ENCODE measurements at regions not wholly inside any gene's neighbourhood (a gene's known extent, or its start where the extent isn't known, plus 50 kb on each side); places are given as distances from the start of the nearest gene placed in this dataset.

DNA sequence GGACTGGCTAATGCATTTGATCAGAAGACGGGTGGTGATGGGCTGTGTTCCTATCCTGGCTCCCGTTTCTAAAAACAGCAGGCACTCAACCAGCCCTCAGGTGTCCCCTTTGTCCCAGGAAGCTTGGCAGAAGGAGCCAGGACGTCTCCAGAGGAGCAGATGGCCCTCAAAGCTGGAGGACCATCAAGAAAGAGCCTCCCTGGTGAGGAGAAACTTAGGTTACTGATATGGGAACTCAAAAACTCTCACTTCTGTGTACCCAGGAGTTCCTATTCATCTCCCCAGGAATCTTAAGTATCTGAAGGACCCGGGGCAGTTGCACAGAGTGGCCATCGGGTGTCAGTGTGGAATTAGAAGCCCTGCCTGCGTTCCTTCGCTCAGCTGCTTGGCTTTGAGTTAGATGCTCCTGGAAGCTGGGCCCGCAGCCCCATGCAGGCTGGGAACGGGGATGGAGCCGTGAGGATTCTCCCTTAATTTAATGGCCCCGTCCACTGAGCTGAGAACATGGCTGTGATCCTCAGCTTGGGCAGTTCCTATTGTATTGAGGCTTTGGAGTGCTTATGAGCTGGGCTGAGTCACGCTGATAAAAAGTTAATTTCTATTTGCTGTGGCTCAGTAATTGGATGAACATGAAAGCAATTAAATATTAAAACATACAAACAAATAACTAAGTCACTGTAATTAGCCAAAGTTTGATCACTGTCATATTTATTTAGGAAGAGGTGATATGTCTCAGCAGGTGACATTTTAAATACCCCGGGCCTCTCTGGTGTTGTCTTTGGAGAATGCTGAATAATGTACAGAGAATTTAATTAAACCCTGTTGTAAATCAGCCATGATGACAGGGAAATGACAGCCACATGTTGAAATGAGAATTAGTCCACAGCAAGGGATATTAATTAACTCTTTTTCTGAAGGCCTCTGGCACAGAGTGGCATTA lies 402.1 kb downstream of the SEC14L1 start:
- H3K4me3 ChIP-seq (ENCODE audit: low read depth in 1 of 2, low read length in 1 of 2): no peak overlapping the region
- TF ChIP-seq, protein P1, sequence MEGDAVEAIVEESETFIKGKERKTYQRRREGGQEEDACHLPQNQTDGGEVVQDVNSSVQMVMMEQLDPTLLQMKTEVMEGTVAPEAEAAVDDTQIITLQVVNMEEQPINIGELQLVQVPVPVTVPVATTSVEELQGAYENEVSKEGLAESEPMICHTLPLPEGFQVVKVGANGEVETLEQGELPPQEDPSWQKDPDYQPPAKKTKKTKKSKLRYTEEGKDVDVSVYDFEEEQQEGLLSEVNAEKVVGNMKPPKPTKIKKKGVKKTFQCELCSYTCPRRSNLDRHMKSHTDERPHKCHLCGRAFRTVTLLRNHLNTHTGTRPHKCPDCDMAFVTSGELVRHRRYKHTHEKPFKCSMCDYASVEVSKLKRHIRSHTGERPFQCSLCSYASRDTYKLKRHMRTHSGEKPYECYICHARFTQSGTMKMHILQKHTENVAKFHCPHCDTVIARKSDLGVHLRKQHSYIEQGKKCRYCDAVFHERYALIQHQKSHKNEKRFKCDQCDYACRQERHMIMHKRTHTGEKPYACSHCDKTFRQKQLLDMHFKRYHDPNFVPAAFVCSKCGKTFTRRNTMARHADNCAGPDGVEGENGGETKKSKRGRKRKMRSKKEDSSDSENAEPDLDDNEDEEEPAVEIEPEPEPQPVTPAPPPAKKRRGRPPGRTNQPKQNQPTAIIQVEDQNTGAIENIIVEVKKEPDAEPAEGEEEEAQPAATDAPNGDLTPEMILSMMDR (IDR thresholded peaks at IDR 0.05): no peak
- H3K9me3 ChIP-seq: no peaks in the 10 kb centered on the region
- H3K27ac ChIP-seq: no peak overlapping the region
- H3K36me3 ChIP-seq: no peaks in the 10 kb centered on the region
- H3K4me1 ChIP-seq (ENCODE audit: control insufficient read depth in 1 of 2, insufficient read depth in 1 of 2, low read depth in 1 of 2, low read length in 1 of 2): no peaks in the 10 kb centered on the region
- H3K27me3 ChIP-seq: peaks cover 4% of the 10 kb centered on the region

DNA sequence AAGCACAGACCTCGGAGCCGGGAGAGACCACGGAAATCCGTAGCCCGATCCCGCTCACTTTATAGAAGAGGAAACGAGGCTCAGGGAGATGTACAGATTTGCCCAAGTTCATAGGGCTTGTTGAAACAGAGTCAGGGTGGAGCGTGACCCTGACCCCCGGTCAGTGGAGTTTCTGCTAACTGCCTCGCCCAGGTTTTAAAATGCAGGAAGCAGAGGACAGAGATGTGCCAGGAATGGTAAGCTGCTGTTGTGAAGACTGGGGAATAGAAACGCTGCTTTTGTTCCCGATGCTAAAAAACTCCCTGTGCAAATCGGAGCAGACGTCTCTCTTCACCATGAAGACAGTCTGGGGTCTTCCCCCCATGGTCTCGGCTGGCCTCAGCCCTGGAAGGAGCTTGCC lies 403.0 kb downstream of the SEC14L1 start:
- Histone ChIP-seq H3K4me3 (ENCODE audit: low read depth in 1 of 2, low read length in 1 of 2) (no peak overlapping the region), H3K27ac (no peak overlapping the region), H3K27me3 (peaks cover 4% of the 10 kb centered on the region), H3K4me1 (ENCODE audit: control insufficient read depth in 1 of 2, insufficient read depth in 1 of 2, low read depth in 1 of 2, low read length in 1 of 2) (no peaks in the 10 kb centered on the region), H3K9me3 (no peaks in the 10 kb centered on the region), H3K36me3 (no peaks in the 10 kb centered on the region)
- TF ChIP-seq, protein P1 (IDR thresholded peaks at IDR 0.05): no peak

DNA sequence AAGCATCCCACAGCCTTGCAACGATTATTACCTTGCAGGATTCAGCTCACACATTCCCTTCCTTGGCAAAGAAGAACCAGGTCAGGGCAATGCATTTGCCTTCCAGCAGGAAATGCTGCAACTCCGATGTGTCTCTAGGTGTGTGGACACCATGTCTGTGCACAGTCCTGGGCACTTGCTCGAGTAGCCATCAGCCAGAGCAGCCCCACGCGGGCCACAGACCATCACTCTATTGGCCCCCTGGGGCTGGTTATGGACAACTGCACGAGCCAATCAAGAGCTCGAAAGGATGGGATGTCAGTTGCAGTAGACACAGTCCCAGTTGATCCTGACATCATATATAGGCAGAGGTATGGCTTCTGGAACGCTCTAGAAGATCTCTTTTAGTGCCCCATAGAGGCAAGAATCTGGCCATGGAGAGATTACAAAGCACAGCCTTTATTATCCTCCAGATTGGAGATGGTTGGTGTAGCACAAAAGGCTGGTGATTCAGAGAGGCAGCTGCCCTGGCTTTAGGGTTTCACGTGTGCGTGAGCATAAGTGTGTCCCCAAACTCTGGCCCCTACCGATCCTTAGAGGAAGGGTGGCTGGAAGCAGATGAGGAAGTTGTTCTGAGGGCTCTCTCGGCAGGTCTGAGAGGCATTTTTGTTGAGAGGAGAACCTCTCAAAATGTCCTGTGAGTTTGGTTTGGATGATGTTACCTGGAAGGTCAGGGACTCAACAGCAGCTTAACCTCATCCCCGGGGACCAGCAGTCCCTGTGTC lies 403.8 kb downstream of the SEC14L1 start:
- H3K27ac ChIP-seq: no peak overlapping the region
- peaks cover 4% of the 10 kb centered on the region for H3K27me3 ChIP-seq
- no peak overlapping the region for H3K4me3 ChIP-seq (ENCODE audit: low read depth in 1 of 2, low read length in 1 of 2)
- TF ChIP-seq, protein P1 (IDR thresholded peaks at IDR 0.05): no peak
- H3K36me3 ChIP-seq: no peaks in the 10 kb centered on the region
- no peaks in the 10 kb centered on the region for H3K9me3 ChIP-seq
- no peaks in the 10 kb centered on the region for H3K4me1 ChIP-seq (ENCODE audit: control insufficient read depth in 1 of 2, insufficient read depth in 1 of 2, low read depth in 1 of 2, low read length in 1 of 2)

DNA sequence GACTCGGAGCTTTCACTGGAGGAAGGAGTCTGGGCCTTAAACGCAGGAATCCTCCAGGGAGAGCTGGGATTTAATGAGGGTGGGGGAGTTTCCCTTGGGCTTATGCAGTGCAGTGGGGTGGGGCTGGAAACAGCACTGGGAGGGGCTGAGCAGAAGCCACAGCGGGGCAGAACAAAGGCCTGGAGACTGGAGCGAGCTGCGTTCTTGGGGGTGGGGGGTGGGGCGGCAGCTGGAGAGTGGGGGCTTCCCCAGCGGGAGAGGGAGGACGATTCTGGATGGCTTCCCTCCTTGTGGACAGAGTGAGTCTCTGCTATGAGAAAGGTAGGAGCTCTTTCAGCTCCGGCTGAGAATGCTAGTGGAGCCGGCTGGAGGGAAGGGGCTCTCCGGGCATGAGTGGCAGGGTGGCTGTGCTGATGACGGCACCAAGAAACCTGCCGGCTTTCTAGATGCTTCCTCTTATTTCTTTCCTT lies 406.0 kb downstream of the SEC14L1 start:
- no peak overlapping the region for H3K27ac ChIP-seq
- H3K36me3 ChIP-seq: no peaks in the 10 kb centered on the region
- peaks cover 4% of the 10 kb centered on the region for H3K27me3 ChIP-seq
- no peak overlapping the region for H3K4me3 ChIP-seq (ENCODE audit: low read depth in 1 of 2, low read length in 1 of 2)
- H3K9me3 ChIP-seq: no peaks in the 10 kb centered on the region
- H3K4me1 ChIP-seq (ENCODE audit: control insufficient read depth in 1 of 2, insufficient read depth in 1 of 2, low read depth in 1 of 2, low read length in 1 of 2): no peaks in the 10 kb centered on the region
- TF ChIP-seq, protein P1 (IDR thresholded peaks at IDR 0.05): no peak

DNA sequence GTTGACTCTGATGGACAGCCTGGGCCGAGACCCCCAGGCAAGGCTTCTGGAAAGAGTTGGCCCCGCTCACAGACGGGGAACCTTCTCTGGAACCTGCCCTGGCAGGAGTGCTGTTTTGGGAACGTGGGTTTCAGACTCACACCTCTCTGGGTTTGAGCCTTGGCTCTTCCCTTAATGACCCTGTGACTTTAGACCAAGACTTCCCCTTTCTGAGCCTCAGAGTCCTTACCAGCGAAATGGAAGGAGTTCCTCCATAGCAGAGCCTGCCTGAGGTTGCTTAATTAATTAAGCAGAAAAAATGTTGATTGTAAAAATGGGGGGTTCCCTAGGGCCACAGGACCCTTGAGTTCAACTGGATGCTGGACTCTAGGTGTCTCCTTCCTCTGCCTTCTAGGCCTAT lies 408.2 kb downstream of the SEC14L1 start:
- TF ChIP-seq, protein P1 (IDR thresholded peaks at IDR 0.05): no peak
- Histone ChIP-seq H3K27ac (no peak overlapping the region), H3K36me3 (no peaks in the 10 kb centered on the region), H3K27me3 (peaks cover 4% of the 10 kb centered on the region), H3K4me3 (ENCODE audit: low read depth in 1 of 2, low read length in 1 of 2) (no peak overlapping the region), H3K4me1 (ENCODE audit: control insufficient read depth in 1 of 2, insufficient read depth in 1 of 2, low read depth in 1 of 2, low read length in 1 of 2) (no peaks in the 10 kb centered on the region), H3K9me3 (no peaks in the 10 kb centered on the region)

Data from neutrophil (primary cell).